ENCODE measurements at regions not wholly inside any gene's neighbourhood (a gene's known extent, or its start where the extent isn't known, plus 50 kb on each side); places are given as distances from the start of the nearest gene placed in this dataset.

GRCh38 chrX:8868070-8868773 is 67.0 kb upstream of the FAM9A start:
- DNase-seq, result no peak

GRCh38 chrX:8867406-8867805 is 66.2 kb upstream of the FAM9A start:
- no peak for DNase-seq

GRCh38 chrX:8864161-8864560 is 63.0 kb upstream of the FAM9A start:
- no peak for DNase-seq

- DNase-seq, result no peak
Measured at GRCh38 chrX:8861908-8862307, 60.7 kb upstream of the FAM9A start.

- DNase-seq, result no peak
Measured at GRCh38 chrX:8851231-8851886, 50.2 kb upstream of the FAM9A start.
